Right lobe of liver (tissue), 4 donors: ENCODE measurements at regions not wholly inside any gene's neighbourhood (a gene's known extent, or its start where the extent isn't known, plus 50 kb on each side); places are given as distances from the start of the nearest gene placed in this dataset.

Source experiments
- CTCF ChIP-seq, 4 donors: fragments of 200-600 bp in 3 of 4; fragments of 450-650 bp in 1 of 4; IDR thresholded peaks; one replicate each; pipeline versions ENCODE4 v1.5.1 to v1.8.0; 2016 to 2022; ENCODE audit warnings: antibody characterized with exemption in 4 of 4, mild to moderate bottlenecking in 2 of 4
- POLR2A ChIP-seq: fragments of 450-650 bp; IDR thresholded peaks from one replicate; pipeline ENCODE4 v1.6.1; 2017; ENCODE audit warnings: antibody characterized with exemption, mild to moderate bottlenecking
- donor health status: DM: no; HTN: no; CAD: no.
- donor health status: DM: no; HTN: no; CAD: no.
- donor health status: DM: no; HTN: yes; CAD: no.

- no peak for TF ChIP-seq CTCF (IDR thresholded peaks at IDR 0.05)
- TF ChIP-seq POLR2A: no peak
Measured at GRCh38 chr11:79535606-79536005, 94.8 kb upstream of the TENM4 start.
